SH-SY5Y (cell line): ENCODE measurements at regions not wholly inside any gene's neighbourhood (a gene's known extent, or its start where the extent isn't known, plus 50 kb on each side); places are given as distances from the start of the nearest gene placed in this dataset.

Source experiments
- GATA2 ChIP-seq: IDR thresholded peaks from 2 replicates; pipeline ENCODE4 v1.6.1; 2011; ENCODE audit warnings: mild to moderate bottlenecking, low read depth, low read length
- GATA3 ChIP-seq: IDR thresholded peaks from 2 replicates; pipeline ENCODE4 v1.6.1; 2011; ENCODE audit warnings: low read depth, mild to moderate bottlenecking, low read length, moderate library complexity

GRCh38 chr6:28751514-28751913 lies 172.3 kb downstream of the TRIM27 start:
- no peak for TF ChIP-seq GATA2
- no peak for TF ChIP-seq GATA3
